RPMI7951 (cell line): ENCODE measurements at regions not wholly inside any gene's neighbourhood (a gene's known extent, or its start where the extent isn't known, plus 50 kb on each side); places are given as distances from the start of the nearest gene placed in this dataset.

Experiments
- DNase-seq: peaks from one replicate; pipeline ENCODE4 v3.0.0-alpha.2; 2012; ENCODE audit warnings: low read depth

DNA sequence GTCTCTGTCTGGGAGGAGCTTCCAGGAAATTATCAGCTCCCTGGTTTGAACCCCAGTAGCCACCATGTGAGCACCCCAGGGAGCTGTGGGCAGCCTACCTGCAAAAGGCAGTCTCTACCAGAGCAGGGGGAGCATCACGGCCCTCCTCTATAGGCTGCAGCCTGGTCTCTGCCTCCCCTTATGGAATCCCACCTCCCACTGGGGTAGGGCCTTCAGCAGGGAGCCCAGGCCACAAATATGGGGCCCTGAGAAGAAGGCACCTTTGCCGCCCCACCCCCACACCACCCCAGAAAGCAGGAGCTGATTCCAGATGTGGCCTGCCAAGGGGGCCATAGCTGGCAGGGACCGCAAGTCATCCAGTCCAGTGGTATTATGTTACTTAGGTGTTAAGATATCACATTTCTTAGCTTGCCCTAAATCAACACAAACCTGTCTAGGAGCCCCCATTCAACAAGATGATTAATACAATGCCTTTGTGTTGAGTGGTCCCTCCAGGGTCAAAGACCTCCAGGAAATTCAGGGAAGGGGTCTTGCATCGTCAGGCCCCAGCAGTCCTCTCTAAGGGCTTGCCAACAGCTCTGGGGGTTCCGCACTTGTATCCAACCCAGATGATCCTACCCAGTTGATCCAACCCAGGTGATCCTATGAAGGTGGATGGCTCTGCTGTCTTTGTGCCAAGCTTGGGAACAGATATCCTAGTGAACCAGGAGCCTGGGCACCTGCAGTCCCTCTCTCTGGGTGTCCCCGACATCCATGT is 114.9 kb downstream of the OAT start:
- DNase-seq: no peak

DNA sequence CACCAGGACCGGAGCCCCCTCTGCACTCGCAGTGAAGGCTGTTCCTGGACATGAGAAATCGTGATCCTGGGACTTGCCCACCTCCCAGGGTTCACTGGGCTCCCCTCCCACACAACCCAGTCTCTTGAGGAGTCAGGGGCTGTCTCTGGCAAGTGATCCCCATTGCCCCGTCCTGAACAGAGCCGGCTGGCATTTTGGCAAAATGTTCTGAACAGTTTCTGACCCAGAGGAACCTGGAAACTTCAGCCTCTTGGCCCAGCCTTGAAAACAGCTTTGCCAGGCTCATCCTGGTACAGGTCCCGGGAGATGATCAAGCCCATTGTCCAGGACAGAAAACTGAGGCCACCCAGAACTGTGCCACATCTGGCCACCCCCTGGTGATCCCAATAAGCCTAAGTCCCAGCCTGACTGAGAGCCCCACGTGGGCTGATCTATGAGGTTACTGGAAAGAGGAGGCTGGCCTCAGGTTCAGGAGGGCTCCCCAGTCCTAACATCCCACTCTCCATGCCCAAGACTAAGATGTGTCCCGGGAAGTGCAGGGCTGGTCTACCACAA is 115.7 kb downstream of the OAT start:
- no peak for DNase-seq

DNA sequence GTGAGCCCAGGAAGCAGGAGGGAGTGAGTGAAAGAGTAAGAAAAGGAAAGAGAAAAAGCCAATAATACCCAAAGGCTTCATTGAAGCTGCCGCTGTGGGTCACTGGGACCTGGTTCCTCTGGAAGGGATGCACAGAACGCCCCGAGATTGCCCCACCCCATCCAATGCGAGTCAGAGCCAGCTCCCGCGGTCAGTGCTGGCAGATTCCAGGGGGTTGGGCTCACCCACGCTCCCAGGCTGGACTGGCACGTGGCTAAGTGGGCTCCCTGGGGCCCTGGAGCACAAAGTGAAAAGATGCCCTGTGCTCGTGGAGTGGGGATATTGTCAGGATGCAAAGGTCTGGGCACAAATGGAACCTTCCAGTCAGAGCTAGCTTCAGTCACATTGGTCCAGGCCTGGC is 117.0 kb downstream of the OAT start:
- peak; percentile 71 for DNase-seq

DNA sequence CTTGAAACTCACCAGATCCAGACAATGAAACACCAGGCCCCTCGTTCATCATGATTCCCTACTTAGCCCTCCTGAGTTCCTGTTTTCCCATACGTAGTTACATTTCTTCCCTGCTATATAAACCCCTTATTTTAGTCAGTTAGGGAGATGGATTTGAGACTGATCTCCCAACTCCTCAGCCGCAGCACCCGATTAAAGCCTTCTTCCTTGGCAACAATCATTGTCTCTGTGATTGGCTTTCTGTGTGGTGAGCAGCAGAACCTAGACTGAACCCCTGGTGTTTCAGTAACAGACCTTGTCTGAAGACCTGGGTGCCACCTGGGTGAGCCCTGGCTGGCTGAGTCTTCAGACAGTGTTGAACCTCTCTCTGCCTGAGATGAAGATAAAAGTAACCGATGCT is 118.0 kb downstream of the OAT start:
- DNase-seq: no peak

DNA sequence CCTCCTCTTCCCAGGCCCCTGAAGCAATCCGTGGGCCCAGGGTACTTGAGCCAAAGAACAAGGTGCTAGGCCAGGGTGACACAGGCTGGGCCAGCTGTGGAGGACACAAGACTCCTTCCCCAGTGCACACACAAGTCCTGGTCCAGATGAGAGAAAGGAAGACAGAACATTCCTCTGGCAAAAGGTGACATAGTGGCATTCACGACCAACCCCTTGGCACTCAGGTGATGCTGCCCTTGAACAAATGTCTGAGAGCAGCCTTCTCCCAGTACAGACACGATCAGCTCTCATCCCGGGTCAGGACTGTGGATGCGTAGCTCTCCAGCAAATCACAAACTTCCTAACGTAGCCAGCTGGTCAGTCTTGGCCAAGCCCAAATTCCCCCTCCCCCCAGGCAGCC is 118.5 kb downstream of the OAT start:
- no peak for DNase-seq

DNA sequence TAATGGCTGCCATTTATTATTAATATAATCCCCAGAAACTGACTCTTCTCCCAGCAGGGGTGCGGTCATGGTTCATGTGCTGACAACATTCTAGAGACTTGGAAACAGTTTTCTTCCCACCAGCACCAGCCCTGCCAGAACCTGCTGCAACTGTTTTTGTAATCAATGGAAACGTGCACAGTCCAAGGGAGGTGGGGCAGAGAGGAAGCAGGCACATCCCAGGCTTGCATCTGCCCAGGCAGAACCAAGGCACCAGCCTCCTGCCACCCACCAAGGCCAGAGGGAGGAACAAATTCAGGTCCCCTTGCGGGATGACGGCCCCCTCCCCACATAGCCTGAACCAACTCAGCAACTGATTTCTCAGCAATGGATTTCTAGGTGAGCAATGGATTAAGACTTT is 119.0 kb downstream of the OAT start:
- no peak for DNase-seq

DNA sequence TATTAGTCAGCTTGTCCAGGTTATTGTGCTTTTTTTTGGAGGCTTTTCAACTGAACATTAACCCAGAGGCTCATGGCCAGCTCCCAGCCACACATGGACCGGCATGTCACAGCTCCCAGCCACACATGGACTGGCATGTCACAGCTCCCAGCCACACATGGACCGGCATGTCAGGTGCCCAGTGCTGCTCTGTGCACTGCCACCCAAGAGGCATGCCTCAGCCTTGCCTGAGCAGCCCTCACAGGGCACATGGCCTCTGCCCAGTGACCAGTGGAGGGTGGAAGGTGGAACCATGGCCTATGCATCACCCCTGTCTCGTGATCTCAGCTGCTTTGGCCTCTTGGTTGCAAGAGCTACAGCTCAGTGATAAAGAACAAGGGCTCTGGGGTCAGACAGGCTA is 119.8 kb downstream of the OAT start:
- DNase-seq: no peak

DNA sequence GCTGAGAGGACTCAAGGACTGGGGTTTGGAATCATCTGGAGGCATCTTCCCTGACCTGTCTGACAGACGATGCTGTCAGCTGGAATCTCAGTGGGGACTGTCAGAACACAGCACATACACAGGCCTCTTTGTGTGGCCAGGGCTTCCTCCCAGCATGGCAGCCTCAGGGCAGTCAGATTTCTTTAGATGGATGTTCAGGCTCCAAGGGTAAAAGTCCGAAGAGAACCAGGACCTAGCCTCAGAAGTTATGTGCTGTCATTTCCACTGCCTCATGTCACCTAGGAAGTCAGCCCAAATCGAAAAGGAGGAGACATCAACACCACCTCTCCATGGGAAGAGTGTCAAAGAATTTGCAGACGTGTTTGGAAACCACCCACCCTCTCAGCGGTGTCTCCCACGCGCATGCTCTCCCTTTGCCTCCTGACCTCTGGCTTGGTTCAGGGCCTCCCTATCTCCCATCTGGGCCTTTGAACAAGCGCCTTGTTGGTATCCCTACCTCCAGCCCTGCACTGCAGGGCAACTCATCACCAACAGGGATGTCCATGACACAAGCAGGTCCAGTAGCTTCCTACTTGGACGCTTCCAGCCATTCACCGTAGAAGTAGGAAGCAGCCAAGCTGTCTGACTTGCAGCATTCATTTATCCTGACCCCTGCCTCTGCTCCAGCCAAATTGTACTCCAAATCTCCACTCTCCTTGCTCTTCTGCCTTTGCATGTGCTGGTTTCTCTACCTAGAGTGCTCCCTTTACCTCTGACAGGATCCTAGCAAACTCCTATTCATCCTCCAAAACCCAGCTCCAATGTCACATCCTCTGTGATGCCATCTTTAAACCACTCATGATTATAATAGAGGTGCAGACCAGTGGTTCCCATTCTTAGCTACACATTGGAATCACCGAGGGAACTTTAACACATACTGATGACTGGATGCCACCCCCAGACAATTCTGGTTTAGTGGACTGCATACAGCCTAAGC is 121.6 kb downstream of the OAT start:
- peak; percentile 47 for DNase-seq

DNA sequence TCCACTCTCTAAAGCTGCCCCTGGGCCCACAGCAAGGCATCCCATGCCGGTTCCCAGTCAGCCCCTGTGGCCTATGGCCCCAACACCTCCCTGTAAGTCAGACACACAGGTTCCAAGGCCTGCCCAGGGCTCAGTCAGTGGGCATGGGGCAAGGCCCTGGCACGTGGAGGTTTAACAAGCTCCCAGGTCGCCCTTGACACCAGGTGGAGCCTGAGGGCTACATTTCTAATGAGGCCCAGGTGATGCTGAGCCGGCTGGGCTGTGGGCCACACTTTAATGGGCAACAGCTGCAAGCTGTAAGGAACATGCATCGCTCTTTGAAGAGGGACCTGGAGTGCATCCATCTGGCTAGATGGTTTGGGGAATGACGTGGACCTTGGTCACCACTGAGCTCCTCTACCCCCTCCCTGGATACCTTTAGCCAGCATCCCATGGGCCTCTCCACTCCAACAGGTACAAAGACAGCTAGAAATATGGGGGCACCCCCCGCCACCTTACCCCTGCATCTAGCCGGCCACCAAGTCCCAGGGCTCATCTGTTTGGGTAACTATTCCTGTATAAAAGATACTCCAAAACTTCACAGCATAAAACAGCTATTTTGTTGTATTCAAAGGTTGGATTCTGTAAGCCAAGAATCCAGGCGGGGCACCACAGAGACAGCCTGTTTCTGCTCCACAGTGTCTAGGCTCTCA is 122.5 kb downstream of the OAT start:
- DNase-seq: peak; percentile 90

DNA sequence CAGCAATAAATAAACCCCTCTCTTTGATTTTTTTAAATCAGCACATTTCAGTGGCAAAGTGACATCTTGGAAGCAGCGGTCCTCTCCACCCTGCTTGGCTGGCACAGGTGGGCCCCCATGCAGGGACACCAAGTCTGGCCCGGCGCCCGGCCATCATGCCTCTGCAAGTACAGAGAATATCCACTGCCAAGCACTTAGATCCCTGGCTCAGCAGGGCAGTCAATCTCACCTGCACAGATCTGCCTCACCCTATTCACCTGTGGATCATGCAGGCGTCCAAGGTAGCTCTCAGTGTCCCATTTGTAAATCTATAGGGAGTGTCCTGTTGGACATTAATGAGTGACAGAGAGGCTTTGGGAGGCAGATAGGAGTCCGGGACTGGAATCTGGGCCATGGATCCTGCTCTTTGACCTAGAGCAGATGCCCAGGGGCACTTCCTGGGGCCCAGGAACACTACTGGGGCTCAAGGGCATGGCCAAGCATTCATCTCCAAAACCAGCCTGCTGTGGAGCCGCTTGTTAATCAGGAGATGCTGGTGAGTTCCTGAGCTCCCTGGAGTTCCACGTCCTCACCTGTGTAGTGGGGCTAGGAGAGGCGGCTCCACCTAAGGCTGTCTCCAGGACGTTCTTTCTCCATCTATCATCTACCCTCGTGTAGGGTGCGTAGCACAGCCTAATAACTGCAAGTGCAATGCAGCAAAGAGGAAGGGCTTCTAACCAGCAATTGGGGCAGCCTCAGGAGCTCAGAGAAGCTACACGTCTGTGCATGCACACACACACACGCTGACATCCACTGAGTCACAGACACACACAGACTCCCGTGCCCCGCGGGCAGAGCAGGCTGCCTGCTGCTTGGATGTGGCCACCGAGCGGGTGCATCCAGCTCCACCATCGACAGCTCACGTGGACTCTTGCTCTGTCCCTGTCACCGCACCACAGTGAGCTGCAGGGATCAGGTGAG is 123.6 kb downstream of the OAT start:
- peak; percentile 55 for DNase-seq

DNA sequence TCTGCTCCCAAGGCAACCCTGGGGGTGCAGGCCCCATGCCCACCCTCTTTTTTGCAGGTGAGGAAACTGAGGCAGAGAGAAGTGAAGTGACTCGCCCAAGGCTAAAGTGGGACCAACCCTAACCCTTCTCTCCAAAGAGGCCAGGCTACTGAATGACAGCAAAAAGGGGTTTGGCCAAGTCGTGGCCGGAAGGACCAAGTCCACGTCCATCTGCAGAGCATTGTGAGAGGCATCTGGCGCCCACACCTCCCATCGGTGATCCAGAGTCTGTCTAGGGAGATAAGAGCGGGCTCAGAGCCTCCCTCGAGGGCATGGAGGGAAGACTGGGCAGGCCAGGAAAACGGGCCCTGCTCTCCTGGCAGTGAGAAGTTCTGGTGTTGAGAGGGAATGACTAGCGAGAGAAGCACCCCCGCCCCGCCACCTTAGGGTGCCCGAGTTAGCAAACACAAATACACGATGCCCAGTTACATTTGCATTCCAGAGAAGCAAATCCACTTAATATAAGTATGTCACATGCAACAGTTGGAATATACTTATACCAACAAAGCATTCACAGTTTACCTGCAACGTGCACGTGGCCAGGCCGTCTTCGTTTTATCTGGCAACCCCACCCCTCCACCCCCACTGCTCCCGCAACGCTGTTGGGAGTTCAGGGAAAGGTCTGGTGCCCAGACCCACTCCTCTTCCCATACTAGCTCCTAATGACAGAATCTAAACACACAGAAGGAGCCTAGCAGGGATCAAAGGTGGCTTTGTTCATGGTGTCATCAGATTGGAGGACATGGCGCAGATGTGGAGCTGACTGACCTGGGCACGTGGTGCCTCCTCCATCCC is 124.9 kb downstream of the OAT start:
- DNase-seq: peak; percentile 82

DNA sequence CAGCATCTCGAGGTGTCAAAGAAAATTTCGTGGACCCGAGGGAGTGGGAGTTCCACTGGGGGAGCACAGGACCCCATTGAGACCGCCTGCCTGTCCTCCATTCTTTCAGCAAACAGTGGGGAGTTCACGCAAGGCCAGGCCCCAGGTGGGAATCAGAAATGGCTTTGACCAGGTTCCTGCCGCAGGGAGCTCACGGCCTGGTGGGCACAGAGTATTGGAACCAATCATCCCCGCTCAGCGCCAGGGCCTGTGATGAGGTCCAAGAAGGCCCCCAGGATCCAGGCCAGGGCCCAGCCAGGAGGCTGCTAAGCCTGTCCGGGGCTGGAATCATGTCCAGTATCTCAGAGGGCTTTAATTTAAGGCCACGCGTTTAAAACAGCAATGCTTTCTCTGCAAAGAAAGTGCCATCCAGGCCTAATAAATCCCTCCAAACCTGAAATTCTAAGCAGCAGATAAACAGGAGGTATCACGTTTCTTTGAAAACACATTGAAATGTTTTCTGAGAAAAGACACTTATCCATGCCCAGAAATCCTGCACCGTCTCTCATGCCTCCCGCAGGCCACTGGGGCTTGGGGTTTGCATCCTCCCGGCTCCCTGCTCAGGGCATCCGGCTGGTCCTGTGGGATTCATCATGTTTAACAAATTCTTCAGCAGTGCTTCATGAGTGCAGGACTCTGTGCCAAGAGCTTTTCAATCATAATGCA is 125.7 kb downstream of the OAT start:
- peak; percentile 91 for DNase-seq

DNA sequence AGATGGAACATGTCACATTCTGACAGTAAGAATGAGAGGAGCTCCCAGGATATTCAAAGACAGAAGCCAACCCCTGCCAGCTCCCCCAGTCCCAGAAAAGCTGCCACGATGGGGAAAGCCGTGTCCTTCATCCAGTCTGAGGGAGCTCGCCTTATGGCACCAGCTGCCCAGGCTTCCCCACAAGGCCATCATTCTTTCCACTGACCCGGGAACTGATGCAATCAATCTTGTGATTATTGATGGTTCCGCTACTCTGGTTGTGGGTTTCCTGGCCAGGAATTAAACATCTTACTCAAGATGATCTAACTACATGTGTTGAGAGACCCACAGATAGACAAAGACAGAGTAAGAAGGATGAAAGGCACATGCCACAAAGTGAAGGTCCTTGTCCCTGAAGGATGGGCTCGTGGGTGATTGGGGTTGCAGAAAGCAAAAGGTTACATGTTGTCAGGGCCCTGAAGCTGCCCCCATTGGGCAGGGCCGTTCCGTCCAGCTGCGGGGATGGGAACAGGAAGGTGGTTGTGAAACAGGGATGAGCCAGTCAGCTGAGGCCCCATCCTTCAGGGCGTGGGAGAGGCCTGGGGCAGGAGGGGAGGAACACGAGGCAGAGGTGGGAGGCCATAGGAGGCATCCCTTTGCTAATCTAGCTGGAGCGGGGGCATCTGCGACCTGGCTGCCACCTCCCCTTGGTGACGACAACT is 127.6 kb downstream of the OAT start:
- peak; percentile 84 for DNase-seq

DNA sequence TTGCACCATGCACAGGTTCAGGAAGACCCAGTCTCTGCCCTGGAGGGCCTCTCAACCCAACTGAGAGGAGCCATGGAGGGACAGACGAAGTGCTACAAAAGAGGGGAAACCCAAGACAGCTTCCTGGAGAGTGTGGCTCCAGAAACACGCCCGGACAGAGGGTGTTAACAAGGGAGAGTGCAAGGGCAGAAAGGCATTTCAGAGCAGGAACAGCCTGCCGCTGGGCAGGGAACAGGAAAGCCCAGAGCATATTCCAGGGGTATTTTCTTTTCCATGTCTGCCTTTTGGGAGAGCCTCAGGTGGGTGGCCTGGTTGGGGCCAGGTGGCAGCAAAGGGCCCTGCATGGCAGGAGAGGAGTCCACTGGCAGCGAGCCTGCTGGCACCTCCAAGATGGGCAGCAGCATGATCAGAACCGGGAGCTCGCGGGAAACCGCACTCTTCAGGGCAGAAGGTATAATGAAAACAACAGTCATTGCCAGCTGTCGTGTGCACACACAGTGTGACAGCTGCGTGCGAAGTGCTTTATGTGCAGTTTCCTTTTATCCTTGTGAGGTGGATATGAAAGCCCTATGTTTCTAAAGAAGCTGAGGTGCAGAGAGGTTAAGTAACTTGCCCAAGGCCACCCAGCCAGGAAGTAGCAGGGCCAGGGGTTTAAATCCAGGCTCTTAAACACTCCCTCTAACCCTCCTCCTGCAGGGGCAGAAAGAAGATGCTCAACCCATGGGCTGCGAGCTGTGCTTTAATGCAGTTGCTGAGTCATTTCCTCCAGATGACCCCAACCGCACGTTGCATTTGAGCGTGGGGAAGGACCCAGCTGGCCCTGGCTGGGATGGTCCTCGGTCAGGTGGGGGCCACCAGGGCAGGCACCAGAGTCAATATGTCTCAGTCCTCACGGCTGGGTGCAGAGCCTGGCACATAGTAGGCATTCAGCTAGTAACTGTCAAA is 128.6 kb downstream of the OAT start:
- DNase-seq: peak; percentile 98

DNA sequence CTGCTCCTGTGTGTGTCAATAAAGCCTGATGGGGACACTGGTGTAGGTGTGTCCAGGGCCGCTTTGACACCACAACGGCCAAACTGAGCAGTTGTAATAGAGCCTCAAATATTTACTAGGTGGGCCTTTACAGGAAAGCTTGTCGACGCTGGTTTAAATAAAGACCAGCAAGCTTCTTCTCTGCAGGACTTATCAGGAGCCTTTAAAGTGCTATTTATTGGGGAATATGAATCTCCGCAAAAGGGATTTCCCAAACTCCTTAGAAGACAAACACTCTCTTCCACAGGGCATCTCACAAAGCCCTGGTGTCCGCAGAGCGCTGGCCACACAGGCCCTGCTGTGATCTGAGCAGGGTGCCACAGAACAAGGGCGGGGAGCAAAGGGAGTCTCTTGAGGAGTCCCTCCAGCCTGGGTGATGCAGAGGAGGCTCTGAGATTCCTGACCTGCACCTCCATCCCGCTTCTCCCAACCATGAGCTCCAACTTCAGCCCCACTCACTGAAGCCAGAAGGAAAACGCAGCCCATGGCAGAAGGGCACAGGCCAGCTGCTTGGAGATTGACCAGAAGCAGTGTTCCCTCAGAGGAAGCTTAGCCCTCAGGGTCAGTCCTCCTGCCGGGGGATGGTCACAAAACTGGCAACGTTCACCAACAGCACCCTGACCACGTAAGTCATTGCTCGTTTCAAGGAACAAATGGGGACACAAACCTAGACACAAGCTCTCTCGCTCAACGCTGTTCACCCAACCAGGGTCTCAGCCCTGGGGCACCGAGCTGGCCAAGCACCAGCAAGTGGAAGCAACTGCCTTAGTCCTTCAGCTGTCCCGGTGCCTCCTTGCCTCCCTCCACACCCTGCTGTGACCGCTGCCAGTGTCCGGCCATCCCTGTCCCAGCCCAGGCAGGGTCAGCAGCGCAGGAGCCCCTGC is 129.5 kb downstream of the OAT start:
- DNase-seq: peak; percentile 57

DNA sequence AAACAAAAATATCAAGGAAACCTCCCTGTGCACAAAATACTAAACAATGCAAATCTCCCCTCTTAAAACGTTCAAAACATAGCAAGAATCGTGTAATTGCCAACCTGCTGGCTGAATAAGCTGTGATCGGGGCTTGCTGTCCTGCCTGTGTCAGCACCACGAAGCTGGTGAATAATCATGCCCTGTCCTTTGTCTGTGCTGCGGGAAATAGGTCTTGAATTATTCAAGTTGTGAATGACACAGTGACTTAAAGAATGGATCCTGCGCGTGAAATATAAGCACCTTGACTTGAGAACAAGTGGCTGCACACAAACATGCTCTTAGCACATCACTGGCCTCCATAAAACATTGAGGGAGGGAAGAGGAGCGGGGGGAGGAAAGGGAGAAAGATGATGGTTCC is 130.2 kb downstream of the OAT start:
- DNase-seq: no peak
